Dedifferentiated amniotic fluid mesenchymal stem cell (primary cell): ENCODE measurements at regions not wholly inside any gene's neighbourhood (a gene's known extent, or its start where the extent isn't known, plus 50 kb on each side); places are given as distances from the start of the nearest gene placed in this dataset.
A peak's percentile ranks its signal among the peaks of the same experiment; 100 is the strongest.

ENCODE experiments used
- DNase-seq: peaks from one replicate; pipeline ENCODE4 v3.0.0-alpha.2; 2016; ENCODE audit errors: extremely low spot score

- no peak for DNase-seq
These were observed 199.7 kb upstream of the HMGA2 start for GRCh38 chr12:65624554-65625086.

DNA sequence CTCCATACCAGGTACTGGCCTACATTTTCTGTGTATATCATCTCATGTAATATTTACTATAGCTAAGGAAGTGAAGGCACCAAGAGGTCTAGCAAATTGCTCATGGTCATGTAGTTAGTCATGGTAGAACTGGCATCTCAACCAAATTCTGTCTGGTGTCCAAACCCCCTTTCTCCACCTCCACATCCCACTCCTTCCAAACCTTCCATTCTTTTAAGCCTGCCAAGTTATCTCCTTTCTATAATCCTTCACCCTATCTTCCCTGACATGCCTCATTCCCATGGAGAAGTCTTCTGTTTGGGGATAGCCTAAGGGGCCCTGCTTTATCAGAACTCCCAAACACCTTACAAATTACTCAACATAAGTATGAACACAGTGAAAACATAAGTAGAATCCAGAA, 196.2 kb upstream of the HMGA2 start:
- no peak for DNase-seq

GRCh38 chr12:65630555-65630954, 193.7 kb upstream of the HMGA2 start:
- DNase-seq = no peak

DNA sequence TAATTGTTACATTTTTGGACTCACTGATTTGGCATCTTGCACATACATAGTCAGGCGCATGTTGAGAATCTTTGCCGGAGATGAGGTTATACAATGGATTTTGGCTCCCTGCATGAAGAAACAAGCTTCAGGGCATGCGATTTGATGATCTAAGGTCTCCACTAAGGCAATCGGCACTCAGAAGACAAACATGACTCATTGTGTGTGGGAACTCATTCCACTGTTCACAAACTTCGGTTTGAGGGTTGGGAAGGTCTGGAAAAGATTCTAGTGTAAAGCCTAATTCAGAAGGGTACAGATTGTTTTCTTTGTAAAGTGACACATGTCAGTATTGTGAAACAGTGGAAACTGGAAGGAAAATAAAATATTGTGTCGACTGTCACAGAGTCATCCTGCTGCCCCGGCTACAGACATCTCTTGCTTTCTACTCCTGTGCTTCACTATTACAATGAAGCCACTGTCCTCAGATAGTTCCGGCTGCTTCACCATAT, 192.6 kb upstream of the HMGA2 start:
- peak; percentile 97 for DNase-seq

DNA sequence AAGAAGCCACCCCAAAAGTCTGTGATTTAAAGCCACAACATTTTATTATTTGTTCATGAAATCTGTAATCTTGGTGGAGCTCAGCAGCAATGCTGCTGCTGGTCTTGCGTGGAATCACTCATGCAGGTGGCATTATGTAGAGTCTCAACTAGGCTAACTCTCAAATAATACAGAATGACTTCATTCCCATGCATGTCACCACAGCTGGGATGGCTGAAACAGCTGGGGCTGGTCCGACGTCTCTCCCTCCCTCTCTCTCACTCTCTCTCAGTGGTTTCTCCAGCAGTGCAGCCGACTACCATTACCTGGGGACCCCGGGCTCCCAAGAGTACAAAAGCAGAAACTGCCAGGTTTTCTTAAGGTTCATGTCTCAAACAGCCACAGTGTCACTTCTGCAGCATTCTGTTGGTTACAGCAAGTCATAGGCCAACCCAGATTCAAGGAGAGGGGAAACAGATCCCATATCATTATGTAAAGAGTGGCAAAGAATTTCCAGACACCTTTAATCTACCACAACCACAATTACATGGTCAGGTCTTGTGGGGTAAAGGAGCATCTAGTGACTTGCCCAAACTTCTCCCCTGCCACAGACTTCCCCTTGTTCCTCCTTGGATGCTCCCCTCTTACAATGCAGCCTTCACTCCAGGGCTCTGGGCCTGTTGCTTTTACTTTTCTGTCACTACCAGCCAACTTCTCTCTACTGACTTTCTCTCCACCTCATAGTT, 192.0 kb upstream of the HMGA2 start:
- DNase-seq = no peak

- no peak for DNase-seq
These were observed 190.2 kb upstream of the HMGA2 start for GRCh38 chr12:65634061-65634460.

GRCh38 chr12:65634626-65635331, 189.5 kb upstream of the HMGA2 start:
- DNase-seq = no peak

DNA sequence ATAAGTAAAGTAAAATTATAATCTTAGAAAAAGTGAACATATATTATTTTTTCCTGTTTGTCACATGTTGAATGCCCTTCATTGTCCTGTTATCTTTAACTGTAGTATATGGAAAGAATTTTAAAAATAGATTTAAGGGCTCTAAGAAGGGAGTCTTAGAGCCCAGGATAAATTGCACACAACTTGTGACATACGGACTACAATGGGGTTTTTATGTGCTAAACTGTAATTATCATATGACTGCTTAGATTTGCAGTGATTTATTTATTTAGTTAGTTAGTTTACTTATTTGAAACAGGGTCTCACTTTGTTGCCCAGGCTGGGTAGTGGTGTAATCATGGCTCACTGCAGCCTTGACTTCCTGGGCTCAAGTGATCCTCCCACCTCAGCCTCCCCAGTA, 187.8 kb upstream of the HMGA2 start:
- DNase-seq = no peak

DNA sequence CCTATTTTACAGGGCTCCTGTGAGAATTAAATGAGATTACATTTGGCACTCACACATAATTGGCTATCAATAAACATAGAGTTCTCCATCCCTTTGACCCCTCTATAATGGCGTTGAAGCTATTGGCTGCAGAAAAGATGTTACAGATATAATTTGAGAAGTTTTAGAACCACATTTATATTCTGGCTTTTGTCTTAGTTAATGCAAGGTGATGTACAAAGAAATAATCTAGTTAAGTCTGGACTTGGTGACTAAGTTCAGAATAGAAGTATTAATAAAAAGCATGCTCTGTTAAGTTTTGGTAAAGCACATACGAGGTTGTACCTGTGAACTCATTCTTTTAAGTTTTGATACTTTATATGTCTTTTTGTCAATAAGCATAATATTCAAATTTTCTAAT, 187.1 kb upstream of the HMGA2 start:
- DNase-seq = no peak

DNA sequence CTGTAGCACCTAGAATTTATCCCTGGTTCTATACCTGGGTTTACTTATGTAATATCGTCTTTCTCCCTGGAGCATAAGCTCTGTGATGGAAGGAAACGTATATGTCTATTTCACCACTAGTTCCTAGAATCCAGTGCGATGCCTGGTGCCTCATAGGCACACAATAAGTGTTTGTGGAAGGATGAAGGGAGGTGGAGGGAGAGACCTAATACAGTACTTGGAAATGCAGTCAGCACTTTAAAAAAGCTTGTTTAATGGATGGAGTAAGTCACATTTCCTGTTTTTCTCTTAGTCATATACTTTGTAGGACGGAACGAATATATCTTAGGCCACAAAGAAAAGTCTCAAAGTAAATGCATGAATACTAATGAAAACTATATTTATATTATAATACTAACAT, 186.5 kb upstream of the HMGA2 start:
- no peak for DNase-seq

GRCh38 chr12:65638324-65638723, 186.0 kb upstream of the HMGA2 start:
- DNase-seq = no peak

DNA sequence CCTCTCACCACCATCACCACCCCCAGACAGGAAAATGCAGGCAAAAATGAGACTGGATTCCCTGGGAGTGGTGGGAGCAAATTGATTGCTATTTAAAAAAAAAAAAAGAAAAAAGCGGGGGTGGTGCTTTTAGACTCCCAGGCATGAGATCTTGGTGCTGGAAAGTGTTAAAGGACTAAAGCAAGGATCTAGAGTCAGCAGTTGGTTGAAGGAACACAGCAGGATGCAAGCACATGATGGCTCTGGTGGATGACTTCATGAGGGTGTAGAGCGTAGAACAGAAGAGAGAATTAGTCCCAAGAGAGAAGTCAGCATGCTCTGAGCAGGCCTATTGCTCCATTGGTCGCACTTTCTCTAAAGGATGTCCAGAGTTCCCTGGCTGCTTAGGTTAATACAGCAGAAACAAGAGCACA, 183.8 kb upstream of the HMGA2 start:
- DNase-seq = no peak

DNA sequence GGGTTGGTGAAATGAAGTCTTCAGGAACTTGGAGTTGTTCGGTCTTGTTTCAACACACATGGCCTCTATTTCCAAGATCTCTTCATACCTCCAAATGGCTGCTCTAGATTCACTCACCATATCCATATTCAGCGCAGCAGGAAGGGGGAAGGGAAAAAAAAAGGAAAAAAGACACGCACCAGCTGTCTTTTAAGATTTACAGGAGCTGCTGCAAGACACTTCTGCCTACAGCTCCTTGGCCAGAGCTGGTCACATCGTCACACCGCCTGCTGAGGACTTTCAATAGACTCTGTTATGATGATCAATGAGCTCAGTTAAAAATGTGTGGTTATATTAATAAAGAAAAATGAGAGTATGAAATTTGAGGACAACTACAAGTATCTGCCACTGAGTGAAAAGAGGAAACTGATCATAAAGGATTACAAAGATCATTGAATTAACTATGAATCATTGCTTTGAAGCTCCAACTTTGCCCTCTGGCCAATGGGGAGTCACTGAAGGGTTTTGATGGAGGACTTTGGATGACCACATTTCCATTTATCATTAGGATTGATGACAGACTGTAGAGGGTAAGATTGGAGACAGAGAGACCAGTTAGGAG, 182.1 kb upstream of the HMGA2 start:
- no peak for DNase-seq

- no peak for DNase-seq
These were observed 181.1 kb upstream of the HMGA2 start for GRCh38 chr12:65643171-65643570.

GRCh38 chr12:65643595-65644386, 180.5 kb upstream of the HMGA2 start:
- no peak for DNase-seq

DNA sequence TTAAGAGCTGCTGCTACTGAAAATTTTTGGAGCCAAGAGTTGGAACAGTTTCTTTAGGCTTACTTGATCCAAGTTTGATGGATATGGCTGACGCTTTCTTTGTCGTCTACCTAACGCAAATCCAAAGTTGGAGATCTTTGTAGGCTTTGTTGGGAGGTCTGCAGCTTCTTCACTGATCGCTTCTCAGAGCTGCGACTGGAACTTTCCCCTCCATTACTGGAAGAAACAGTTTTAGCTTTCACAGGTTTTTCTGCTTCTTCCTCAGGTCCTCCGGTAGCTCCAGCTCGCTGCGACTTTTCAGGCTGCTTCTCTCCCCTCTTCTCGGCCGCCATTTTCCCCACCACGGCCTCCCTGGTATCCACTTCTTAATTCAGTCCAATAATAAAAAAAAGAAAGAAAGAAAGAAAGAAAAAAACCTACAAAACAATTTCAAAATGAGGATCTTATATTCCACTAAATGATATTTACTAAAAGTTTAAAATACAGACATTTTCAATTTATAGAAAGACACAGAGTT, 178.1 kb upstream of the HMGA2 start:
- no peak for DNase-seq

GRCh38 chr12:65647074-65647473, 177.2 kb upstream of the HMGA2 start:
- no peak for DNase-seq

DNA sequence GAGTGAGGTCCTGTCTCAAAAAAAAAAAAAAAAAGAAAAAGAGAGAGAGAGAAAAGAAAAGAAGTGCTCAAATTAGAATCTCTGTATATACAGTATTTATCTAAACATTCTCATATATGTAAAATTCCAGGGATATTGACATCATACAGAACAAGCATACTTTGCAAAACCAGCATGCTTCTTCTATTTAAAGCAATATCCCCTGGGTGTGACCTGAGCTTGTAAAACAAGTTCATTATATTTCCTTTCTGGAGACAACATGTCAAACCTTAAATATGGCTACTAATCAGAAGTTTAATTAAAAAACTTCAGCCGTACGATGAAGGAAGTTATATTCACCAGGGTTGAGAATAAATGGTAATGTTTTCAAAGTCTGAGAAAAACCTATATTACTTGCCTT, 175.8 kb upstream of the HMGA2 start:
- no peak for DNase-seq

GRCh38 chr12:65649126-65649525, 175.2 kb upstream of the HMGA2 start:
- peak; percentile 94 for DNase-seq

GRCh38 chr12:65651060-65651459, 173.2 kb upstream of the HMGA2 start:
- DNase-seq = no peak

DNA sequence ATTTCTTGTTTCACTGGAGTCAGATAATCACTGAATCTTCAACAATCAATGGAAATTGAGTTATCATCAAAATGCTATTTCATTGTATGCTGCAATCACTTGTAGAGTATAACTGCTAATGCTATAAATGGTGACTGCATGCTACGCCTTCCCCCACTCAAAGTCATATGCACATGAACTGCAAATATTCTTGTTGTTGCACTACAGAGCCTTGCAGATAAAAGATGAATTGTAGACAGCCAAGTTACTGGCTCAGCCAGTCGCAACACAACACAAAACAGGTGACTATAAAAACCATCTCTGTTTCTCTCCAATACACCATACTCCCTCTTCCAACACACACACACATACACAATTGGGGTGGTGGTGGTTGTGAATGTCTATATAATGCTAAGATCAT, 171.0 kb upstream of the HMGA2 start:
- DNase-seq = no peak
